ENCODE measurements at regions not wholly inside any gene's neighbourhood (a gene's known extent, or its start where the extent isn't known, plus 50 kb on each side); places are given as distances from the start of the nearest gene placed in this dataset.

- no peak for DNase-seq (ENCODE audit: low read depth in 6 of 9, low spot score in 9 of 9)
- H3K27ac ChIP-seq (ENCODE audit: low read depth in 1 of 2, low read length in 1 of 2), result no peak overlapping the region
- H3K36me3 ChIP-seq (ENCODE audit: control insufficient read depth in 2 of 2, insufficient read depth in 2 of 2, low read length in 1 of 2), result no peaks in the 10 kb centered on the region
- 88% methylated on average over 10 of the region's 10 CpGs for WGBS
- no peaks in the 10 kb centered on the region for H3K9me3 ChIP-seq (ENCODE audit: control insufficient read depth in 2 of 2, insufficient read depth in 1 of 2, low read length in 1 of 2)
- H3K4me1 ChIP-seq (ENCODE audit: control insufficient read depth in 2 of 2, insufficient read depth in 2 of 2, low read length in 2 of 2), result no peaks in the 10 kb centered on the region
- H3K27me3 ChIP-seq (ENCODE audit: control insufficient read depth in 2 of 2, insufficient read depth in 1 of 2, low read length in 1 of 2), result no peaks in the 10 kb centered on the region
- no peak overlapping the region for H3K4me3 ChIP-seq (ENCODE audit: low read length in 2 of 2)
Observed at GRCh38 chr13:21986602-21987001, 315.7 kb downstream of the FGF9 start.

GRCh38 chr13:21987793-21988192, 316.9 kb downstream of the FGF9 start:
- Histone ChIP-seq H3K27me3 (ENCODE audit: control insufficient read depth in 2 of 2, insufficient read depth in 1 of 2, low read length in 1 of 2) (no peaks in the 10 kb centered on the region), H3K9me3 (ENCODE audit: control insufficient read depth in 2 of 2, insufficient read depth in 1 of 2, low read length in 1 of 2) (no peaks in the 10 kb centered on the region), H3K36me3 (ENCODE audit: control insufficient read depth in 2 of 2, insufficient read depth in 2 of 2, low read length in 1 of 2) (no peaks in the 10 kb centered on the region), H3K27ac (ENCODE audit: low read depth in 1 of 2, low read length in 1 of 2) (no peak overlapping the region), H3K4me3 (ENCODE audit: low read length in 2 of 2) (no peak overlapping the region), H3K4me1 (ENCODE audit: control insufficient read depth in 2 of 2, insufficient read depth in 2 of 2, low read length in 2 of 2) (no peaks in the 10 kb centered on the region)
- DNase-seq (ENCODE audit: low read depth in 6 of 9, low spot score in 9 of 9), result no peak
- 76% methylated on average over 7 of the region's 7 CpGs for WGBS

- 97% methylated on average over 7 of the region's 7 CpGs for whole genome bisulfite sequencing
- DNase-seq (ENCODE audit: low read depth in 6 of 9, low spot score in 9 of 9), result no peak
- no peaks in the 10 kb centered on the region for H3K9me3 ChIP-seq (ENCODE audit: control insufficient read depth in 2 of 2, insufficient read depth in 1 of 2, low read length in 1 of 2)
- H3K36me3 ChIP-seq (ENCODE audit: control insufficient read depth in 2 of 2, insufficient read depth in 2 of 2, low read length in 1 of 2), result no peaks in the 10 kb centered on the region
- H3K4me1 ChIP-seq (ENCODE audit: control insufficient read depth in 2 of 2, insufficient read depth in 2 of 2, low read length in 2 of 2), result no peaks in the 10 kb centered on the region
- no peaks in the 10 kb centered on the region for H3K27me3 ChIP-seq (ENCODE audit: control insufficient read depth in 2 of 2, insufficient read depth in 1 of 2, low read length in 1 of 2)
- no peak overlapping the region for H3K27ac ChIP-seq (ENCODE audit: low read depth in 1 of 2, low read length in 1 of 2)
- no peak overlapping the region for H3K4me3 ChIP-seq (ENCODE audit: low read length in 2 of 2)
Observed at GRCh38 chr13:21988624-21989023, 317.8 kb downstream of the FGF9 start.

- Histone ChIP-seq H3K27me3 (ENCODE audit: control insufficient read depth in 2 of 2, insufficient read depth in 1 of 2, low read length in 1 of 2) (no peaks in the 10 kb centered on the region), H3K27ac (ENCODE audit: low read depth in 1 of 2, low read length in 1 of 2) (no peak overlapping the region), H3K36me3 (ENCODE audit: control insufficient read depth in 2 of 2, insufficient read depth in 2 of 2, low read length in 1 of 2) (no peaks in the 10 kb centered on the region), H3K9me3 (ENCODE audit: control insufficient read depth in 2 of 2, insufficient read depth in 1 of 2, low read length in 1 of 2) (no peaks in the 10 kb centered on the region), H3K4me3 (ENCODE audit: low read length in 2 of 2) (no peak overlapping the region), H3K4me1 (ENCODE audit: control insufficient read depth in 2 of 2, insufficient read depth in 2 of 2, low read length in 2 of 2) (no peaks in the 10 kb centered on the region)
- 98% methylated on average over 3 of the region's 3 CpGs for WGBS
- DNase-seq (ENCODE audit: low read depth in 6 of 9, low spot score in 9 of 9), result no peak
Observed at GRCh38 chr13:21996049-21996448, 325.2 kb downstream of the FGF9 start.

- H3K27me3 ChIP-seq (ENCODE audit: control insufficient read depth in 2 of 2, insufficient read depth in 1 of 2, low read length in 1 of 2), result no peaks in the 10 kb centered on the region
- no peak overlapping the region for H3K27ac ChIP-seq (ENCODE audit: low read depth in 1 of 2, low read length in 1 of 2)
- H3K36me3 ChIP-seq (ENCODE audit: control insufficient read depth in 2 of 2, insufficient read depth in 2 of 2, low read length in 1 of 2), result no peaks in the 10 kb centered on the region
- no peaks in the 10 kb centered on the region for H3K4me1 ChIP-seq (ENCODE audit: control insufficient read depth in 2 of 2, insufficient read depth in 2 of 2, low read length in 2 of 2)
- DNase-seq (ENCODE audit: low read depth in 6 of 9, low spot score in 9 of 9), result no peak
- no peaks in the 10 kb centered on the region for H3K9me3 ChIP-seq (ENCODE audit: control insufficient read depth in 2 of 2, insufficient read depth in 1 of 2, low read length in 1 of 2)
- WGBS, result 92% methylated on average over 2 of the region's 2 CpGs
- no peak overlapping the region for H3K4me3 ChIP-seq (ENCODE audit: low read length in 2 of 2)
Observed at GRCh38 chr13:21997726-21998125, 326.9 kb downstream of the FGF9 start.

- no peak for DNase-seq (ENCODE audit: low read depth in 6 of 9, low spot score in 9 of 9)
- H3K27ac ChIP-seq (ENCODE audit: low read depth in 1 of 2, low read length in 1 of 2), result no peak overlapping the region
- H3K36me3 ChIP-seq (ENCODE audit: control insufficient read depth in 2 of 2, insufficient read depth in 2 of 2, low read length in 1 of 2), result no peaks in the 10 kb centered on the region
- H3K4me3 ChIP-seq (ENCODE audit: low read length in 2 of 2), result no peak overlapping the region
- WGBS, result 58% methylated on average over 12 of the region's 12 CpGs
- no peaks in the 10 kb centered on the region for H3K9me3 ChIP-seq (ENCODE audit: control insufficient read depth in 2 of 2, insufficient read depth in 1 of 2, low read length in 1 of 2)
- no peaks in the 10 kb centered on the region for H3K4me1 ChIP-seq (ENCODE audit: control insufficient read depth in 2 of 2, insufficient read depth in 2 of 2, low read length in 2 of 2)
- H3K27me3 ChIP-seq (ENCODE audit: control insufficient read depth in 2 of 2, insufficient read depth in 1 of 2, low read length in 1 of 2), result no peaks in the 10 kb centered on the region
Observed at GRCh38 chr13:21998279-21998990, 327.6 kb downstream of the FGF9 start.

- Histone ChIP-seq H3K9me3 (ENCODE audit: control insufficient read depth in 2 of 2, insufficient read depth in 1 of 2, low read length in 1 of 2) (no peaks in the 10 kb centered on the region), H3K36me3 (ENCODE audit: control insufficient read depth in 2 of 2, insufficient read depth in 2 of 2, low read length in 1 of 2) (no peaks in the 10 kb centered on the region), H3K27ac (ENCODE audit: low read depth in 1 of 2, low read length in 1 of 2) (no peak overlapping the region), H3K27me3 (ENCODE audit: control insufficient read depth in 2 of 2, insufficient read depth in 1 of 2, low read length in 1 of 2) (no peaks in the 10 kb centered on the region), H3K4me3 (ENCODE audit: low read length in 2 of 2) (no peak overlapping the region), H3K4me1 (ENCODE audit: control insufficient read depth in 2 of 2, insufficient read depth in 2 of 2, low read length in 2 of 2) (no peaks in the 10 kb centered on the region)
- no peak for DNase-seq (ENCODE audit: low read depth in 6 of 9, low spot score in 9 of 9)
- 89% methylated on average over 6 of the region's 6 CpGs for WGBS
Observed at GRCh38 chr13:21999666-22000065, 328.8 kb downstream of the FGF9 start.

GRCh38 chr13:22000191-22000590, 329.3 kb downstream of the FGF9 start:
- H3K4me3 ChIP-seq (ENCODE audit: low read length in 2 of 2), result no peak overlapping the region
- no peaks in the 10 kb centered on the region for H3K27me3 ChIP-seq (ENCODE audit: control insufficient read depth in 2 of 2, insufficient read depth in 1 of 2, low read length in 1 of 2)
- 92% methylated on average over 12 of the region's 12 CpGs for WGBS
- no peaks in the 10 kb centered on the region for H3K9me3 ChIP-seq (ENCODE audit: control insufficient read depth in 2 of 2, insufficient read depth in 1 of 2, low read length in 1 of 2)
- H3K36me3 ChIP-seq (ENCODE audit: control insufficient read depth in 2 of 2, insufficient read depth in 2 of 2, low read length in 1 of 2), result no peaks in the 10 kb centered on the region
- H3K27ac ChIP-seq (ENCODE audit: low read depth in 1 of 2, low read length in 1 of 2), result no peak overlapping the region
- no peak for DNase-seq (ENCODE audit: low read depth in 6 of 9, low spot score in 9 of 9)
- H3K4me1 ChIP-seq (ENCODE audit: control insufficient read depth in 2 of 2, insufficient read depth in 2 of 2, low read length in 2 of 2), result no peaks in the 10 kb centered on the region

- no peak overlapping the region for H3K27ac ChIP-seq (ENCODE audit: low read depth in 1 of 2, low read length in 1 of 2)
- no peak for DNase-seq (ENCODE audit: low read depth in 6 of 9, low spot score in 9 of 9)
- H3K4me1 ChIP-seq (ENCODE audit: control insufficient read depth in 2 of 2, insufficient read depth in 2 of 2, low read length in 2 of 2), result no peaks in the 10 kb centered on the region
- WGBS, result 97% methylated on average over 9 of the region's 9 CpGs
- no peaks in the 10 kb centered on the region for H3K27me3 ChIP-seq (ENCODE audit: control insufficient read depth in 2 of 2, insufficient read depth in 1 of 2, low read length in 1 of 2)
- H3K4me3 ChIP-seq (ENCODE audit: low read length in 2 of 2), result no peak overlapping the region
- H3K9me3 ChIP-seq (ENCODE audit: control insufficient read depth in 2 of 2, insufficient read depth in 1 of 2, low read length in 1 of 2), result no peaks in the 10 kb centered on the region
- H3K36me3 ChIP-seq (ENCODE audit: control insufficient read depth in 2 of 2, insufficient read depth in 2 of 2, low read length in 1 of 2), result no peaks in the 10 kb centered on the region
Observed at GRCh38 chr13:22001336-22001735, 330.5 kb downstream of the FGF9 start.
